H1 (cell line): ENCODE measurements at regions not wholly inside any gene's neighbourhood (a gene's known extent, or its start where the extent isn't known, plus 50 kb on each side); places are given as distances from the start of the nearest gene placed in this dataset.

Experiments
- CTCF ChIA-PET: fragments of 300-600 bp; sonication (Branson Sonifier 250); formaldehyde crosslinking; loops from one replicate; lab custom pipeline; 2021; ENCODE audit not compliant: partially characterized antibody; lab: Charles Lee
- POLR2A ChIA-PET: fragments of 300-600 bp; sonication (Branson Sonifier 250); formaldehyde crosslinking; loops from one replicate; lab custom pipeline; 2021; ENCODE audit warnings: inconsistent platforms; ENCODE audit not compliant: partially characterized antibody; lab: Charles Lee
- DNase-seq, 2 experiments: peaks; one replicate each; pipeline versions ENCODE4 v3.0.0 to v3.0.0-alpha.2; 2010 to 2022; ENCODE audit warnings: low spot score in 2 of 2, low read depth in 1 of 2, mixed read lengths in 1 of 2
- FAIRE-seq: peaks from 2 replicates; lab custom pipeline; 2011; peaks lifted over from hg19 to GRCh38; lab: Jason Lieb, UNC
- H2AFZ ChIP-seq: 2 replicates; pipeline ENCODE4 v1.8.1; 2012; ENCODE audit warnings: low read length, inconsistent platforms
- H2AK5ac ChIP-seq: 2 replicates; pipeline ENCODE4 v1.6.1; 2013; ENCODE audit warnings: low read depth, low read length
- H2BK120ac ChIP-seq: replicated peaks from 2 replicates; pipeline ENCODE3; 2013; ENCODE audit warnings: low read depth, low read length, inconsistent platforms
- H2BK12ac ChIP-seq: 2 replicates; pipeline ENCODE4 v1.6.1; 2013; ENCODE audit warnings: low read depth, low read length
- H2BK15ac ChIP-seq: 2 replicates; pipeline ENCODE4 v1.6.1; 2013; ENCODE audit warnings: low read length
- H2BK20ac ChIP-seq: 2 replicates; pipeline ENCODE4 v1.6.1; 2013; ENCODE audit warnings: low read length
- H2BK5ac ChIP-seq: 2 replicates; pipeline ENCODE4 v1.6.1; 2013; ENCODE audit warnings: low read depth, low read length
- H3K14ac ChIP-seq: 2 replicates; pipeline ENCODE4 v1.6.1; 2013; ENCODE audit warnings: inconsistent platforms; ENCODE audit not compliant: insufficient read length
- H3K18ac ChIP-seq: 2 replicates; pipeline ENCODE4 v1.6.1; 2013; ENCODE audit warnings: low read length; ENCODE audit errors: extremely low read depth
- H3K23ac ChIP-seq: 2 replicates; pipeline ENCODE4 v1.6.1; 2013; ENCODE audit warnings: inconsistent platforms; ENCODE audit not compliant: insufficient read length
- H3K23me2 ChIP-seq: 2 replicates; pipeline ENCODE4 v1.6.1; 2013; ENCODE audit warnings: low read depth, low read length
- H3K27ac ChIP-seq: 2 replicates; pipeline ENCODE4 v1.6.1; 2011; ENCODE audit warnings: low read depth, low read length, inconsistent platforms
- H3K27me3 ChIP-seq, 4 experiments: replicated peaks in 1 of 4; 1 replicate in 1 of 4; 2 replicates in 3 of 4; pipeline versions ENCODE4 v1.6.1 to v1.8.1; 2011 to 2013; ENCODE audit warnings: low read length in 3 of 4, mild to moderate bottlenecking in 3 of 4, inconsistent platforms in 2 of 4, mixed read lengths in 2 of 4, moderate library complexity in 1 of 4; ENCODE audit not compliant: control insufficient read depth in 3 of 4, insufficient read depth in 3 of 4; ENCODE audit errors: extremely low read depth in 1 of 4
- H3K36me3 ChIP-seq, 4 experiments: 2 replicates each; pipeline versions ENCODE4 v1.6.1 to v1.8.1; 2011 to 2013; ENCODE audit warnings: mild to moderate bottlenecking in 4 of 4, low read length in 3 of 4, moderate library complexity in 2 of 4, control low read depth in 1 of 4, inconsistent platforms in 1 of 4; ENCODE audit not compliant: insufficient read depth in 4 of 4, control insufficient read depth in 2 of 4
- H3K4ac ChIP-seq: replicated peaks from 2 replicates; pipeline ENCODE3; 2013; ENCODE audit warnings: low read length, low read depth, mixed read lengths, inconsistent platforms; ENCODE audit not compliant: insufficient read length
- H3K4me1 ChIP-seq, 4 experiments: replicated peaks in 1 of 4; 1 replicate in 1 of 4; 2 replicates in 3 of 4; pipeline versions ENCODE4 v1.6.1 to v1.8.1; 2011 to 2013; ENCODE audit warnings: low read length in 3 of 4, inconsistent platforms in 2 of 4, mixed read lengths in 1 of 4; ENCODE audit not compliant: insufficient read depth in 4 of 4, control insufficient read depth in 3 of 4
- H3K4me2 ChIP-seq, 2 experiments: 2 replicates each; pipeline versions ENCODE4 v1.6.1 to v1.8.1; 2011 to 2013; ENCODE audit warnings: low read depth in 2 of 2, low read length in 2 of 2, control low read depth in 1 of 2, inconsistent platforms in 1 of 2, mild to moderate bottlenecking in 1 of 2; ENCODE audit not compliant: insufficient read depth in 1 of 2
- H3K4me3 ChIP-seq, 4 experiments: fragments of 200-600, 300-600 bp in 1 of 4; sonication (generic), shearing (Covaris generic), sonication (Bioruptor Twin) in 1 of 4; 2 replicates each; pipeline versions ENCODE4 v1.5.1 to v1.8.1; 2011 to 2016; ENCODE audit warnings: low read length in 4 of 4, low read depth in 3 of 4, control low read depth in 2 of 4, inconsistent platforms in 2 of 4, mild to moderate bottlenecking in 2 of 4, mixed read lengths in 1 of 4, moderate library complexity in 1 of 4; ENCODE audit not compliant: insufficient read depth in 2 of 4; ENCODE audit errors: extremely low read depth in 1 of 4
- H3K56ac ChIP-seq: replicated peaks from 2 replicates; pipeline ENCODE3; 2013; ENCODE audit warnings: low read depth, mild to moderate bottlenecking, mixed read lengths, low read length, inconsistent platforms; ENCODE audit not compliant: insufficient read length
- H3K79me1 ChIP-seq: 2 replicates; pipeline ENCODE4 v1.6.1; 2013; ENCODE audit warnings: low read depth, low read length, control low read depth
- H3K79me2 ChIP-seq, 2 experiments: 2 replicates each; pipeline versions ENCODE4 v1.6.1 to v1.8.1; 2012 to 2013; ENCODE audit warnings: low read length in 2 of 2, mild to moderate bottlenecking in 2 of 2, inconsistent platforms in 1 of 2; ENCODE audit not compliant: insufficient read depth in 2 of 2, control insufficient read depth in 1 of 2
- H3K9ac ChIP-seq, 4 experiments: replicated peaks in 1 of 4; 1 replicate in 1 of 4; 2 replicates in 3 of 4; pipeline versions ENCODE4 v1.6.1 to v1.8.1; 2011 to 2013; ENCODE audit warnings: low read depth in 3 of 4, low read length in 3 of 4, control low read depth in 2 of 4, mild to moderate bottlenecking in 2 of 4, moderate library complexity in 2 of 4, inconsistent platforms in 1 of 4; ENCODE audit errors: extremely low read depth in 1 of 4
- H3K9me3 ChIP-seq, 2 experiments: 2 replicates each; pipeline versions ENCODE4 v1.6.1 to v1.8.1; 2012 to 2013; ENCODE audit warnings: mild to moderate bottlenecking in 2 of 2, moderate library complexity in 2 of 2, control low read depth in 1 of 2, inconsistent platforms in 1 of 2, low read depth in 1 of 2, low read length in 1 of 2, mixed read lengths in 1 of 2; ENCODE audit not compliant: insufficient read depth in 2 of 2
- H4K20me1 ChIP-seq, 2 experiments: replicated peaks in 1 of 2; 2 replicates each; pipeline versions ENCODE3 to v1.8.1; 2011 to 2013; ENCODE audit warnings: inconsistent platforms in 2 of 2, low read length in 2 of 2, mild to moderate bottlenecking in 1 of 2; ENCODE audit not compliant: insufficient read depth in 2 of 2, control insufficient read depth in 1 of 2
- H4K5ac ChIP-seq: 2 replicates; pipeline ENCODE4 v1.6.1; 2013; ENCODE audit warnings: low read length, low read depth, mixed read lengths, inconsistent platforms; ENCODE audit not compliant: insufficient read length
- H4K8ac ChIP-seq: 2 replicates; pipeline ENCODE4 v1.8.0; 2013; ENCODE audit warnings: mild to moderate bottlenecking, moderate library complexity, low read length, inconsistent platforms; ENCODE audit not compliant: insufficient read depth; ENCODE audit errors: extremely low read depth
- H4K91ac ChIP-seq: replicated peaks from 2 replicates; pipeline ENCODE3; 2013; ENCODE audit warnings: low read length, mixed read lengths, inconsistent platforms; ENCODE audit not compliant: insufficient read length
- CEBPB ChIP-seq: IDR thresholded peaks from 2 replicates; pipeline ENCODE4 v1.6.1; 2012; ENCODE audit warnings: low read depth, low read length
- CHD1 ChIP-seq: IDR thresholded peaks from 2 replicates; pipeline ENCODE4 v1.6.1; 2012; ENCODE audit warnings: low read depth, low read length, improper control_type of control experiment
- CTBP2 ChIP-seq: IDR thresholded peaks from 2 replicates; pipeline ENCODE4 v1.7.0; 2011; ENCODE audit warnings: borderline replicate concordance, mild to moderate bottlenecking, moderate library complexity, mixed read lengths, low read length; ENCODE audit not compliant: insufficient read depth, insufficient read length
- E2F6 ChIP-seq: IDR thresholded peaks from 2 replicates; pipeline ENCODE4 v1.6.1; 2012; ENCODE audit warnings: inconsistent platforms
- NANOG ChIP-seq: IDR thresholded peaks from 2 replicates; pipeline ENCODE4 v1.6.1; 2011; ENCODE audit warnings: low read length, low read depth, mild to moderate bottlenecking, inconsistent platforms; ENCODE audit not compliant: insufficient read depth, poor library complexity, severe bottlenecking
- POLR2A ChIP-seq, 2 experiments: IDR thresholded peaks; 1 replicate in 1 of 2; 2 replicates in 1 of 2; pipeline ENCODE4 v1.6.1; 2011; ENCODE audit warnings: low read depth in 2 of 2, low read length in 2 of 2, mild to moderate bottlenecking in 2 of 2; ENCODE audit errors: control extremely low read depth in 1 of 2
- WGBS, 2 experiments: shearing (Covaris generic) in 1 of 2; methylation state at CpG; one replicate each; pipeline versions ENCODE4 v1.1.6 to v1.1.7; 2013 to 2015; ENCODE audit warnings: low lambda C conversion rate in 2 of 2, mixed read lengths in 2 of 2, inconsistent platforms in 1 of 2, low coverage in 1 of 2, missing lambda C conversion rate in 1 of 2; ENCODE audit not compliant: insufficient replicate concordance in 2 of 2, insufficient coverage in 1 of 2, insufficient read length in 1 of 2; ENCODE audit errors: extremely low coverage in 1 of 2, missing lambda C conversion rate in 1 of 2; 5-methylcytosine and 5-hydroxymethylcytosine counted together

- Histone ChIP-seq H3K36me3 (no peaks in the 10 kb centered on the region), H3K4me2 (no peak overlapping the region), H2BK12ac (no peak overlapping the region), H3K23me2 (no peaks in the 10 kb centered on the region), H3K4me3 (no peak overlapping the region), H4K20me1 (no peaks in the 10 kb centered on the region), H3K4me1 (no peaks in the 10 kb centered on the region), H2BK5ac (no peak overlapping the region), H2BK20ac (no peak overlapping the region), H3K27ac (no peak overlapping the region), H3K14ac (no peak overlapping the region), H3K23ac (no peak overlapping the region)
- no peak for DNase-seq
- POLR2A ChIA-PET: no interaction called here
- TF ChIP-seq POLR2A (IDR thresholded peaks at IDR 0.05; ENCODE audit: control extremely low read depth in 1 of 2, low read depth in 2 of 2, low read length in 2 of 2): no peak
- TF ChIP-seq CTBP2: no peak
- TF ChIP-seq NANOG: no peak
- no peak for TF ChIP-seq CHD1
- no peak for TF ChIP-seq E2F6
- no peak for TF ChIP-seq CEBPB
- TF ChIP-seq, all 59 proteins: peak for 0
- Histone ChIP-seq H3K9me3 (peaks cover 10 to 42% of the 10 kb centered on the region in 2 experiments; a peak in 3 of 4 replicates), H4K91ac (no peak overlapping the region), H2AFZ (no peak overlapping the region), H3K9ac (no peak overlapping the region), H3K27me3 (no peaks in the 10 kb centered on the region), H3K18ac (no peak overlapping the region), H2AK5ac (no peak overlapping the region), H3K79me1 (no peaks in the 10 kb centered on the region), H4K8ac (no peak overlapping the region), H2BK15ac (no peak overlapping the region), H2BK120ac (no peak overlapping the region), H3K4ac (no peak overlapping the region), H4K5ac (no peak overlapping the region), H3K79me2 (no peaks in the 10 kb centered on the region), H3K56ac (no peak overlapping the region)
- WGBS, 2 experiments: 90% methylated on average over 2 of the region's 2 CpGs; no CpG with 5 or more reads in 1 of the 2 experiments
- no peak for FAIRE-seq
- CTCF ChIA-PET: no interaction called here
Observed at GRCh38 chrY:7961811-7962210, 1050.3 kb upstream of the AMELY start.
